Parathyroid adenoma (tissue), 2 donors: ENCODE measurements at regions not wholly inside any gene's neighbourhood (a gene's known extent, or its start where the extent isn't known, plus 50 kb on each side); places are given as distances from the start of the nearest gene placed in this dataset.
A peak's percentile ranks its signal among the peaks of the same experiment; 100 is the strongest.

Experiments used
- H2AFZ ChIP-seq: fragments of 300-600 bp; sonication (generic); one replicate; pipeline ENCODE4 v1.7.0; 2017; ENCODE audit warnings: antibody characterized with exemption, mild to moderate bottlenecking
- H3K27ac ChIP-seq: fragments of 300-600 bp; sonication (generic); one replicate; pipeline ENCODE4 v1.7.0; 2017
- H3K27me3 ChIP-seq: fragments of 300-600 bp; sonication (generic); one replicate; pipeline ENCODE4 v1.7.0; 2017; ENCODE audit warnings: low read length; ENCODE audit not compliant: control insufficient read depth, insufficient read depth
- H3K36me3 ChIP-seq: fragments of 300-600 bp; sonication (generic); one replicate; pipeline ENCODE4 v1.7.0; 2017; ENCODE audit warnings: low read length; ENCODE audit not compliant: control insufficient read depth, insufficient read depth
- H3K4me1 ChIP-seq: fragments of 300-600 bp; sonication (generic); one replicate; pipeline ENCODE4 v1.7.0; 2017; ENCODE audit warnings: control low read depth
- H3K4me2 ChIP-seq: fragments of 300-600 bp; sonication (generic); one replicate; pipeline ENCODE4 v1.7.0; 2017; ENCODE audit warnings: low read length
- H3K4me3 ChIP-seq: fragments of 300-600 bp; sonication (generic); one replicate; pipeline ENCODE4 v1.7.0; 2017; ENCODE audit warnings: low read depth, low read length
- H3K79me2 ChIP-seq: fragments of 300-600 bp; sonication (generic); one replicate; pipeline ENCODE4 v1.7.0; 2017; ENCODE audit warnings: control low read depth
- H3K9ac ChIP-seq: fragments of 300-600 bp; sonication (generic); one replicate; pipeline ENCODE4 v1.7.0; 2017; ENCODE audit warnings: mild to moderate bottlenecking
- H3K9me3 ChIP-seq: fragments of 300-600 bp; sonication (generic); one replicate; pipeline ENCODE4 v1.7.0; 2017; ENCODE audit warnings: low read length; ENCODE audit not compliant: control insufficient read depth
- CTCF ChIP-seq: fragments of 300-600 bp; sonication (generic); IDR thresholded peaks from one replicate; pipeline ENCODE4 v1.7.0; 2017; ENCODE audit warnings: antibody characterized with exemption, mild to moderate bottlenecking
- donor health status: primary hyperparathyroidism.

- no peak for TF ChIP-seq CTCF
Measured at GRCh38 chr4:147361726-147362125, 119.2 kb upstream of the EDNRA start.

GRCh38 chr4:147362938-147363337 is 118.0 kb upstream of the EDNRA start:
- H3K27ac ChIP-seq = no peak overlapping the region
- H3K4me2 ChIP-seq = no peak overlapping the region
- H3K27me3 ChIP-seq = no peaks in the 10 kb centered on the region
- no peaks in the 10 kb centered on the region for H3K4me1 ChIP-seq
- no peak overlapping the region for H3K9ac ChIP-seq
- no peak overlapping the region for H2AFZ ChIP-seq
- no peak overlapping the region for H3K4me3 ChIP-seq
- H3K79me2 ChIP-seq = no peaks in the 10 kb centered on the region
- H3K9me3 ChIP-seq = no peaks in the 10 kb centered on the region
- H3K36me3 ChIP-seq = no peaks in the 10 kb centered on the region
- TF ChIP-seq CTCF = no peak

More at GRCh38 chr4:147361726-147362125, 119.2 kb upstream of the EDNRA start:
- H3K4me3 ChIP-seq = no peak overlapping the region
- H3K9me3 ChIP-seq = no peaks in the 10 kb centered on the region
- H3K4me1 ChIP-seq = no peaks in the 10 kb centered on the region
- no peak overlapping the region for H3K9ac ChIP-seq
- no peaks in the 10 kb centered on the region for H3K79me2 ChIP-seq
- no peak overlapping the region for H2AFZ ChIP-seq
- H3K27me3 ChIP-seq = no peaks in the 10 kb centered on the region
- H3K27ac ChIP-seq = peak overlapping the region; percentile 60
- no peaks in the 10 kb centered on the region for H3K36me3 ChIP-seq
- H3K4me2 ChIP-seq = no peak overlapping the region

- Histone ChIP-seq H3K27ac (no peak overlapping the region), H3K4me1 (no peaks in the 10 kb centered on the region), H2AFZ (no peak overlapping the region), H3K4me3 (no peak overlapping the region), H3K9me3 (no peaks in the 10 kb centered on the region), H3K9ac (no peak overlapping the region), H3K27me3 (no peaks in the 10 kb centered on the region), H3K79me2 (no peaks in the 10 kb centered on the region), H3K4me2 (no peak overlapping the region), H3K36me3 (no peaks in the 10 kb centered on the region)
- no peak for TF ChIP-seq CTCF
Measured at GRCh38 chr4:147363514-147363913, 117.4 kb upstream of the EDNRA start.

DNA sequence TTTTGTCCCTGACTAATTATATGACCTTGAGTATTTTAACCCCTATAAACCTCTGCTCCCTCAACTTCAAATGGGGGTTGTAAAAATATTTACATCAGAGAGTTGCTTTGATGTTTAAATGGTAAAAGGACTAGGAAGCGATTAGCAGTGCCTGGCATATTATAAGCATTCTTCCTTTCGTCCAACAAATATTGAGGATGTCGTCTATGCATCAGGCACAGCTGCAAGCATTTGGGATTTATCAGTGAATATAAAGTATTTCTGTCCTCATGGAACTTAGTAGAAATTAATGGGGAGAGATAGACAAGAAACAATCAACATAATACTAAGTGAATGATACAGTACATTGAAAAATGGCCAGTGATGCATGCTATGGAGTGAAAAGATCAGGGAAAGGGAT is 115.5 kb upstream of the EDNRA start:
- Histone ChIP-seq H3K36me3 (no peaks in the 10 kb centered on the region), H2AFZ (no peak overlapping the region), H3K27me3 (no peaks in the 10 kb centered on the region), H3K9ac (no peak overlapping the region), H3K27ac (no peak overlapping the region), H3K4me3 (no peak overlapping the region), H3K4me1 (no peaks in the 10 kb centered on the region), H3K79me2 (no peaks in the 10 kb centered on the region), H3K4me2 (no peak overlapping the region), H3K9me3 (no peaks in the 10 kb centered on the region)
- TF ChIP-seq CTCF = no peak

DNA sequence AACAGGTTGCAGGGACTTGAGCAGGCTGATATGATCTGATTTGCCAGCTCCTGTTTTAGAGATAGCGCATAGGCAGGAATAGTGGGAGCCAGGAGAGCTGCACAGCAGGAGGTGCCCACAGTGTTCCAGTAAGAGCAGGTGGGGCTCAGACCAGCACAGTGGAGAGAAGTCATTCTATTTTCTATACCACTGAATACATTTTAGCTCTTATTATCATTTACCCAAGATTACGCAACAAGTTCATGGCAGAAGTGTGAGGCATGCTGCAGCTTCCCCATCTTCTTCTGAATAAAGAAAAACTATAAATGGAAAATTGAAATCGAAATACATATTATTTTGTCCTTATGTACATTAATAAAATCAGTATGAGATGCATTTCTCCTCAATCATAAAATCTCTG is 114.7 kb upstream of the EDNRA start:
- Histone ChIP-seq H3K4me2 (no peak overlapping the region), H3K9ac (no peak overlapping the region), H3K9me3 (no peaks in the 10 kb centered on the region), H3K36me3 (no peaks in the 10 kb centered on the region), H3K4me1 (no peaks in the 10 kb centered on the region), H3K27ac (no peak overlapping the region), H3K79me2 (no peaks in the 10 kb centered on the region), H3K4me3 (no peak overlapping the region), H3K27me3 (no peaks in the 10 kb centered on the region), H2AFZ (no peak overlapping the region)
- no peak for TF ChIP-seq CTCF
